ENCODE measurements at regions not wholly inside any gene's neighbourhood (a gene's known extent, or its start where the extent isn't known, plus 50 kb on each side); places are given as distances from the start of the nearest gene placed in this dataset.

- DNase-seq (ENCODE audit: low read depth), result no peak
Observed at GRCh38 chr2:65688141-65688886, 255.9 kb upstream of the SPRED2 start.

DNA sequence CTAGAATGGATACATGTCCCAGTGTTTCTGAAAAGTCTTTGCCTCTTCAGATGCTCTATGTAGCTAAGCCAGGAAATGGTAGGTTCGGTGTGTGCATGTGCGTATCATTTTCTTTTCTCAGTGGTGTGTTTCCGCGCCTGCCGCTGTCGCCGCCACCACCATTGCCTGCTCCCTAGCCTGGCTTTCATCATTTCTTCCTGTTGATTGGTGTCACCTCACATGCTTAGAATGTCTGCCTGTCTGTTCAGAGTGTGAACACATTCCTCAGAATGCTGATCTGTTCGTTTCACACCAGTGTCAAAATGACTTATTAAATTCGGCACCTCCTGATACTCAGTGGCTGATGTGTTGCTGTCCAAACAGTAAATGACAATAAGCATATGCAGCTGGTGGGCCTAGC, 255.2 kb upstream of the SPRED2 start:
- no peak for DNase-seq (ENCODE audit: low read depth)

DNA sequence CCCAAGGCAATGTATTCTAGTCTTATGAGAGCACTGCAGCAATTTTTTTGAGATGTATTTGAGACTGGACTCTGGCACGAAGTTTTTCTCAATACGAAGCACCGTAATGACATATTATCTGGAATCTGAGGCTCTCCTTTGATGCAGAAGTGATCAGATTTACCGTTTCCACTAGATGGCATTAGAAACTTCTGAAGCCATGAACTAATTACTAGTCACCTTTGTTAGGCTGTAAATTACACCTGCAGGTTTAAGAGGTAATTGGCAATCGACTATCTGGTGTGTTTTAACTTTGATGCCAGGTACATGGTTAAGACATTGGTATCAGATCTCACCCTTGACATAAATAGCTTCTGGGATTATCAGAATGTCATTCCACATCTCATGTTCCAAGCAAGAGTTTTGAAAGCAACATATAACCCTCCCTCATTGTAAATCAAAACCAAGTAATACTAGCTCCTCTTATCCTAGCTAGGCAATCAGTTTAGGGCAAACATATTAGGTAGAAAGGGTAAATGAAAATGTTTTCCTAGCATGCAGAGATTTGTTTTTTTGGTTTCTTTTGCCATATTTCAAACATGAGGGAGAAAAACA, 254.6 kb upstream of the SPRED2 start:
- no peak for DNase-seq (ENCODE audit: low read depth)

GRCh38 chr2:65681503-65681902, 249.1 kb upstream of the SPRED2 start:
- no peak for DNase-seq (ENCODE audit: low read depth)

DNA sequence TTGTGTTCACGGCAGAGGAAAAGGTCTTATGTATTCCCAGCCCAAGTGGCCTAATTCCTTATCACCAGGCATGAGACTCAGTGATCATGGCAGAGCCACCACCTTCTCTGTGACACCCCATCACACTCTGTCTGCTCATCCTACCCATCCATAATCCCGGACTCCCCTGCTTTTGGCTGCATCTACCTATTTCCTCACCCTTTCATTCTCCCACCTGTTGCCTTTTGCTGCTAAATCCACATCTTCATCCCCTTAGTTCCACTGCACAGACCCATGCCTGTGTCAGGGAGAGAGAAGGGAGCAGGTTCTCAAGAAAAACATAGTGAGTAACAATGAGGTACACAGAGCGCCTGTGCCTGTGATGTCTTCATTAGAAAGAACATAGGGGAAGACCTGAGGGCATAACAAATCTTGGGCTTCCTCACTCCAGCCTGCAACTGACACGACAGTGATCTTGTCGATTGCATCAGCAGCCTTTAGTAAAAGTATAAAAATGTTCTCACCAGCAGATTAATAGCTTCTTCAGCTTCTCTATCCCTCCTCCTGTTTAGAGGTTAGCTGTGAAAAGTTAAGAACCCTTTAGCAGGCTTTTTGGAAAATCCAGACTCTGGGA, 246.5 kb upstream of the SPRED2 start:
- DNase-seq (ENCODE audit: low read depth), result no peak

GRCh38 chr2:65675350-65675749, 243.0 kb upstream of the SPRED2 start:
- DNase-seq (ENCODE audit: low read depth), result no peak

DNA sequence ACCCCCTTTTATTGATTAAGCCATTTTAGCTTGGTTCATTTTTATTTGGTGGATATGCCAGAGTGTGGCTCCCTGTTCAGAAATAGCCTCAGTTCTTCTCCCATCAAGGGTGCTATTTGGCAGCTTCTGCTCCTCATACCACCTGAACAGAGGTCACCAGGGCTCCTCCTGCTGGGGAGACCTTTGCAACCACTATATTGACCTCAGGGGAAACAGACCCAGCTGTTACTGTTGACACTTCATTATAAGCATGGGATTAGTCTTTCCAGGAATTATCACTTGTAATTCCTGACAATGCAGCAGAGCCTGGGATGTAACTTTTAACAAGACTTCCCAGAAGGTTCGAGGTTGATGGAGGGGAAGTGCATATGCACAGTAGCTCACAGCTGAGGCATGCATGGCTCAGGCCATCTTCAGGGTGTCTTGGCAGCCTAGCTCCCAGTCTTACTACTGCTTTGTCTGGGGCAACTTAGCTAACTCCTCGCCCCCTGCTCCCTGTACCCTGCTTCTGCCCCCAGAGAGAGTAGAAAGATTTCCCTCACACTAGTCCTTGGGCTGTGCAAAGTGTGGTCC, 239.4 kb upstream of the SPRED2 start:
- DNase-seq (ENCODE audit: low read depth), result no peak

- no peak for DNase-seq (ENCODE audit: low read depth)
Observed at GRCh38 chr2:65669574-65669973, 237.2 kb upstream of the SPRED2 start.

DNA sequence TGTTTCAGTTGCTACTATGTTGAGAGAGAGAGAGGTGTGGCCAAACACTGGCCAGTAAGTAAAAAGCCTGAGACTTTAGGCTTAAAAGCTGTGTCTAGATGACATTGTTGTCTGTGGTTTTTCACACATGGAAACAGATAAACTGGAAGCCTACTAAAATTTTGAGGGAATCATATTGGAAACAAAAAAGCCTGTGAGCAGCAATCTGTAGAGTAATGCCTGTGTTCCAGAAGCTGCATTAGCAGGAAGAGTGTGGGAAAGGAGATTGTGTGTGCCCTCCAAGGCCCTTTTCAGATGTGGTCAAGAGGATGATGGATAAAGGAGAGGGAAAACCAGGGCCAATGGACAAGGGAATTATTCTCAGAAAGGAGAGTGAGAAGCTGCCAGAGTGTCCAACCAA, 236.3 kb upstream of the SPRED2 start:
- no peak for DNase-seq (ENCODE audit: low read depth)

DNA sequence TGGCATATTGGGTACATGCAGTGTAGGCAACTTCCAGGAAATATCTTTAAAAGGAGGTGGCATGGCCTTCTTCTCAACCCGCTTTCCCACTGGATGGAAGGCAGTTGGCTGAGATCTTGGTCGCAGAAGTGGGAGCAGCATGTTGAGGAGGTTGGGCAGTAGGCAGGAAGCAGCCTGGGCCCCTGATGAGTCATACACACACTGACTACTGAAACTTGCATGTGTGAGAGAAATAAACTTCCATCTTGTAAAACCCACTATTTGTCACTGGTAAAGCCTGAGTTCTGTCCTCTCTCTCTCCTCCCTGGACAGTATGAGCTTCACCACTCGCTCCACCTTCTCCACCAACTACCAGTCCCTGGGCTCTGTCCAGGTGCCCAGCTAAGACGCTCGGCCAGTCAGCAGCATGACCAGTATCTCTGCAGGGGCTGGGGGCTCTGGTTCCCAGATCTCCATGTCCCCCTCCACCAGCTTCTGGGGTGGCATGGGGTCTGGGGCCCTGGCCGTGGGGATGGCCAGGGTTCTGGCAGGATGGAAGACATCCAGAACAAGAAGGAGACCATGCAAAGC, 233.8 kb upstream of the SPRED2 start:
- no peak for DNase-seq (ENCODE audit: low read depth)

- DNase-seq (ENCODE audit: low read depth), result no peak
Observed at GRCh38 chr2:65664931-65665330, 232.5 kb upstream of the SPRED2 start.

- no peak for DNase-seq (ENCODE audit: low read depth)
Observed at GRCh38 chr2:65663831-65664407, 231.5 kb upstream of the SPRED2 start.

DNA sequence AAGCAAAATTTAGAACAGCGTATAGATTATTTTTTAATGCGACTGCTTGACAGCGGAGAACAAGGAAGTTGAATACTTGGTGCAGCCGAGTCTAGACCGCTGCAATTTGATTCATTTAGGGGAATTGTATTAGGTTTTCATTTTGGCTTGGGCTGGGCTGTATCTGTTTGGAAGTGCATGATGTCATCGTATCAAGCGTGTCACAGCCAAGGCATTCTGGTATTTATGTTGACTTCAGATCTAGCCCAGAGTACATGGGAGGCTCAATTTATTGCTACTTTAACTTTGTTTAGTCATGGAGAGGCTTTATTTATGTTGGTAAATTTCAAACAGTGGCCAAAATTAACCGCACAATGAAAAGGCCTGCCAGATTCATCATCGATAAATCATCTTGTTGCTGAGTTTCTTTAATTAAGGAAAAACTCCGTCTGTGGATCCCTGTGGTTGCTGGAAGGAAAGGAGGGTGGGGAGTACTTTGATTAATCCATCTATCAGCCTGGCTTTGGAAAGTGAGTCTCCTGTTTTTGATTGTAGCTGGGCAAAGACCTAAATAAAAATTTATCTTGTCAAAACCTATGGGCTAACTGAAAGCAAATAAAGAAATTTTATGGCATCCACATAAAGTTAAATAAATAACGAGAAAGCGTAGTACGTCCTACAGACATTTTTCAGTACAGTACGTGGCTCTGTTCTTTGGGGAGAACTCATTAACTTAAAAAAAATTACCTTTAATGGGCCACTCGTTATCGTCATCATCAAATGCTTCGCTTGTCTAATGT, 230.4 kb upstream of the SPRED2 start:
- DNase-seq (ENCODE audit: low read depth), result peak; percentile 40

- no peak for DNase-seq (ENCODE audit: low read depth)
Observed at GRCh38 chr2:65661980-65662653, 229.7 kb upstream of the SPRED2 start.

DNA sequence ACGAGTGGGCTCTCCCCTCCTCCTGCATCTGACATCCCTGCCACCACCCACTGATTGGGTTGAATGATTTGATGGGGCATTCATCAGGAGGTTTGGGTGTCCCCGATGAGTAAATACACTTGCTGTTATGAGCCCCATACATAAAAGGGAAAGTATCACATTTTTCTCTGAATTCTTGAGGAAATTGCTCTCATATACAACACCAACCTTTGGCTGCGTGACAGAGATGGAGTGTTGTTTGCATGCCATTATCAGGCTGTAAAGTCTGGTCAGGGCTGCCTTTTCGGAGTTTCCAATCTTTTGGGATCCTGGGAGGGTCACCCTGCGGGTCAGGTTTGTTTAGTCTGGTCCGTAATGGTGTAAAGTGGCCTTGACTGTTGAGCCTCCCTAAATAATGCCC, 227.9 kb upstream of the SPRED2 start:
- no peak for DNase-seq (ENCODE audit: low read depth)

GRCh38 chr2:65658881-65659280, 226.5 kb upstream of the SPRED2 start:
- DNase-seq (ENCODE audit: low read depth), result no peak

- no peak for DNase-seq (ENCODE audit: low read depth)
Observed at GRCh38 chr2:65658266-65658665, 225.9 kb upstream of the SPRED2 start.

DNA sequence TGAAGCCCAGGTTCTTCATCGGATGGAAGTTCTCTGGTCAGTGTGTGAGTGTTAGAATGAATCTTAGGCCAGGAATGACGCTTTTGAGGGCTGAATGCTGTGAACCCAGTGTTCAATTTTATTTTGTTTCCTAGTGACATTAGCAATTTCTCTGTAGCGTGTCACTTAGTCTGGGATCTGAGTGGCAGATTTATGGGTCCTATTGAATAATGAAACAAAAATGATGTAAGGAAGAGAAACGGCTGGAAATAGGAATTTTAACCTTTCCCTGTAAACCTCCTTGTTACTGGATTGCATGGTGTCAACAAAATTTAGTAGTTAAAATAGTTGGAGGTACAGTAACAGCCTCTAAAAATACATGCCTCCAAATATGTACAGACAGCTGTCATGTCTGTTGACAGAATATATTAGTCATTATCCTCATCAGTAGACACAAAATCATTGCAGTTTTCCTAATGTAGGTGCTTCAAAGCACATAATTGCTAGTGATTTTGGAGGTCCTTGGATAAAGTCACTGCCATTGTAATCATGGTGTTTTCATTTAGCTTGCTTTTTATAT, 223.8 kb upstream of the SPRED2 start:
- DNase-seq (ENCODE audit: low read depth), result no peak

GRCh38 chr2:65655000-65655399, 222.6 kb upstream of the SPRED2 start:
- no peak for DNase-seq (ENCODE audit: low read depth)

DNA sequence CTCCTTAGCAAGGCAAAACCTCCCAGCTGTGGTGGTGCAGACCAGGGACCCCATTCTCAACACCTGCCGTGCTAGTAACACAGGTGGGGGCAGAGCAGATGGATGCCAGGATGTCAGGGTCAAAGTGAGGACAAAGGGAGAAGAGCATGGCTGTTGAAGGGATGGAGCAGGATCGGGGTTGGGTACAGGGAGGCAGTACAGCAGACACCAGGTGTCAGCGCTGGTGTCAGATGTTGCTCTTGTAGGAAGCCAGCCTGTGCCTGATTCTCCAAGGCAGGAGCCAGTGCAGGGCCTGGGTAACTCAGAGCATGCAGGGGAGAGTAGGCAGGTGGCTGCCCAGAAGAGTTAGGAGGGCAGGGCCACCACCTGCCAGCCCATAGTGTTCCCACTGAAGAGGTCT, 222.1 kb upstream of the SPRED2 start:
- DNase-seq (ENCODE audit: low read depth), result no peak

GRCh38 chr2:65652066-65652465, 219.7 kb upstream of the SPRED2 start:
- DNase-seq (ENCODE audit: low read depth), result no peak
